ENCODE measurements at regions not wholly inside any gene's neighbourhood (a gene's known extent, or its start where the extent isn't known, plus 50 kb on each side); places are given as distances from the start of the nearest gene placed in this dataset.

- TF ChIP-seq CTCF (conservative IDR thresholded peaks at IDR 0.05) (no peak), ZFX (IDR thresholded peaks at IDR 0.05) (no peak)
Observed at GRCh38 chr7:83273699-83274098, 111.0 kb upstream of the PCLO start.

All from C4-2B (cell line).